VCaP (cell line): ENCODE measurements at regions not wholly inside any gene's neighbourhood (a gene's known extent, or its start where the extent isn't known, plus 50 kb on each side); places are given as distances from the start of the nearest gene placed in this dataset.
"Not testable (repeated sequence)": the region's sequence is repeated elsewhere in the genome, so short reads cannot be mapped to it uniquely, and the experiment has no call there.

ENCODE experiments used
- H3K27ac ChIP-seq: fragments of 450-650 bp; 2 replicates; pipeline ENCODE4 v1.5.1; 2017
- CTCF ChIP-seq: fragments of 450-650 bp; conservative IDR thresholded peaks from 2 replicates; pipeline ENCODE4 v1.5.1; 2017; ENCODE audit warnings: mild to moderate bottlenecking, moderate library complexity

- no peak for TF ChIP-seq CTCF
- no peak overlapping the region for H3K27ac ChIP-seq
These were observed 196.2 kb upstream of the SMIM30 start for GRCh38 chr7:113314594-113314993.

GRCh38 chr7:113308399-113308798, 190.0 kb upstream of the SMIM30 start:
- TF ChIP-seq CTCF = no peak
- H3K27ac ChIP-seq = no peak overlapping the region

GRCh38 chr7:113307147-113307546, 188.8 kb upstream of the SMIM30 start:
- TF ChIP-seq CTCF = no peak
- no peak overlapping the region for H3K27ac ChIP-seq

- H3K27ac ChIP-seq = no peak overlapping the region
- no peak for TF ChIP-seq CTCF
These were observed 187.9 kb upstream of the SMIM30 start for GRCh38 chr7:113306302-113306701.

GRCh38 chr7:113304104-113304503, 185.8 kb upstream of the SMIM30 start:
- H3K27ac ChIP-seq = no peak overlapping the region
- TF ChIP-seq CTCF = no peak

- not testable (repeated sequence) for H3K27ac ChIP-seq
These were observed 185.0 kb upstream of the SMIM30 start for GRCh38 chr7:113303388-113303787.

GRCh38 chr7:113301983-113302382, 183.6 kb upstream of the SMIM30 start:
- TF ChIP-seq CTCF = no peak
- no peak overlapping the region for H3K27ac ChIP-seq

- no peak for TF ChIP-seq CTCF
- no peak overlapping the region for H3K27ac ChIP-seq
These were observed 182.8 kb upstream of the SMIM30 start for GRCh38 chr7:113301141-113301540.
